ENCODE measurements at regions not wholly inside any gene's neighbourhood (a gene's known extent, or its start where the extent isn't known, plus 50 kb on each side); places are given as distances from the start of the nearest gene placed in this dataset.
A peak's percentile ranks its signal among the peaks of the same experiment; 100 is the strongest.

GRCh38 chr19:32040236-32040635 is 305.2 kb upstream of the ZNF507 start:
- no peak for TF ChIP-seq CTCF (optimal IDR thresholded peaks at IDR 0.05 in 1 of 3, IDR thresholded peaks at IDR 0.05 in 1 of 3, conservative IDR thresholded peaks at IDR 0.05 in 1 of 3; ENCODE audit: extremely low read depth in 1 of 3, insufficient read depth in 2 of 3, low read length in 3 of 3)
- TF ChIP-seq EZH2 (IDR thresholded peaks at IDR 0.05; ENCODE audit: low read length): no peak
- H3K79me2 ChIP-seq (ENCODE audit: control insufficient read depth, insufficient read depth, low read length): no peaks in the 10 kb centered on the region
- no peak overlapping the region for H3K4me3 ChIP-seq (ENCODE audit: control insufficient read depth in 2 of 3, extremely low read depth in 1 of 3, insufficient read depth in 2 of 3, low read depth in 1 of 3, low read length in 3 of 3)
- H4K20me1 ChIP-seq (ENCODE audit: control insufficient read depth, extremely low read depth, insufficient read depth, low read length): no peaks in the 10 kb centered on the region
- no peak overlapping the region for H3K27ac ChIP-seq (ENCODE audit: control insufficient read depth, insufficient read depth, low read length)
- no peaks in the 10 kb centered on the region for H3K9me1 ChIP-seq (ENCODE audit: control insufficient read depth, extremely low read depth, insufficient read depth, low read length)
- no peaks in the 10 kb centered on the region for H3K27me3 ChIP-seq (ENCODE audit: control insufficient read depth, extremely low read depth, insufficient read depth, low read length)
- H3K36me3 ChIP-seq (ENCODE audit: control insufficient read depth in 2 of 2, extremely low read depth in 1 of 2, insufficient read depth in 2 of 2, low read length in 2 of 2): no peaks in the 10 kb centered on the region
- DNase-seq (ENCODE audit: low read depth, low spot score): no peak
- H3K9ac ChIP-seq (ENCODE audit: control insufficient read depth, extremely low read depth, insufficient read depth, low read length): no peak overlapping the region
- dilution Hi-C loops (cut with MboI; ENCODE audit: extremely low pct_ligation_motif_present, low sequenced_read_pairs): no loop called here
- no peak overlapping the region for H2AFZ ChIP-seq (ENCODE audit: control insufficient read depth, low read length)
- peaks cover 2% of the 10 kb centered on the region for H3K9me3 ChIP-seq (ENCODE audit: control insufficient read depth, low read depth, low read length)
- H3K4me1 ChIP-seq (ENCODE audit: control insufficient read depth, extremely low read depth, insufficient read depth, low read length): no peaks in the 10 kb centered on the region
- no peak overlapping the region for H3K4me2 ChIP-seq (ENCODE audit: control insufficient read depth, extremely low read depth, insufficient read depth, low read depth, low read length)
- no peak for FAIRE-seq

- Histone ChIP-seq H3K9ac (ENCODE audit: control insufficient read depth, extremely low read depth, insufficient read depth, low read length) (no peak overlapping the region), H3K4me1 (ENCODE audit: control insufficient read depth, extremely low read depth, insufficient read depth, low read length) (no peaks in the 10 kb centered on the region), H3K36me3 (ENCODE audit: control insufficient read depth in 2 of 2, extremely low read depth in 1 of 2, insufficient read depth in 2 of 2, low read length in 2 of 2) (no peaks in the 10 kb centered on the region), H3K79me2 (ENCODE audit: control insufficient read depth, insufficient read depth, low read length) (no peaks in the 10 kb centered on the region), H4K20me1 (ENCODE audit: control insufficient read depth, extremely low read depth, insufficient read depth, low read length) (no peaks in the 10 kb centered on the region), H2AFZ (ENCODE audit: control insufficient read depth, low read length) (no peak overlapping the region), H3K9me3 (ENCODE audit: control insufficient read depth, low read depth, low read length) (peaks cover 4% of the 10 kb centered on the region), H3K27me3 (ENCODE audit: control insufficient read depth, extremely low read depth, insufficient read depth, low read length) (no peaks in the 10 kb centered on the region), H3K27ac (ENCODE audit: control insufficient read depth, insufficient read depth, low read length) (no peak overlapping the region), H3K9me1 (ENCODE audit: control insufficient read depth, extremely low read depth, insufficient read depth, low read length) (no peaks in the 10 kb centered on the region), H3K4me3 (ENCODE audit: control insufficient read depth in 2 of 3, extremely low read depth in 1 of 3, insufficient read depth in 2 of 3, low read depth in 1 of 3, low read length in 3 of 3) (no peak overlapping the region), H3K4me2 (ENCODE audit: control insufficient read depth, extremely low read depth, insufficient read depth, low read depth, low read length) (peak overlapping the region; percentile 22)
- peak; percentile 43 to 60 (median 54) for TF ChIP-seq CTCF (optimal IDR thresholded peaks at IDR 0.05 in 1 of 3, IDR thresholded peaks at IDR 0.05 in 1 of 3, conservative IDR thresholded peaks at IDR 0.05 in 1 of 3; ENCODE audit: extremely low read depth in 1 of 3, insufficient read depth in 2 of 3, low read length in 3 of 3)
- no peak for TF ChIP-seq EZH2 (IDR thresholded peaks at IDR 0.05; ENCODE audit: low read length)
- FAIRE-seq (no peak), DNase-seq (ENCODE audit: low read depth, low spot score) (no peak)
- dilution Hi-C loops (cut with MboI; ENCODE audit: extremely low pct_ligation_motif_present, low sequenced_read_pairs): no loop called here
These were observed 303.6 kb upstream of the ZNF507 start for GRCh38 chr19:32041681-32042292.

All from keratinocyte (primary cell).